SK-N-SH treated with all-trans-retinoic acid at 6 μM for 48 hours (cell line): ENCODE measurements at regions not wholly inside any gene's neighbourhood (a gene's known extent, or its start where the extent isn't known, plus 50 kb on each side); places are given as distances from the start of the nearest gene placed in this dataset.

Experiments
- ARNTL ChIP-seq: fragments of 450-650 bp; formaldehyde crosslinking; IDR thresholded peaks from 2 replicates; pipeline ENCODE4 v1.5.0; 2020; ENCODE audit warnings: low read depth, mild to moderate bottlenecking, moderate library complexity, borderline replicate concordance
- CSDC2 ChIP-seq: fragments of 250-450 bp; sonication (Bioruptor Pico); IDR thresholded peaks from 2 replicates; pipeline ENCODE4 v1.5.0; 2020; ENCODE audit warnings: mild to moderate bottlenecking, moderate library complexity
- RARB ChIP-seq: fragments of 250-450 bp; sonication (Bioruptor Pico); IDR thresholded peaks from 2 replicates; pipeline ENCODE4 v1.8.0; 2021; ENCODE audit warnings: mild to moderate bottlenecking, moderate library complexity
- TCF4 ChIP-seq: fragments of 250-450 bp; sonication (Bioruptor Pico); IDR thresholded peaks from 2 replicates; pipeline ENCODE4 v1.8.0; 2021; ENCODE audit warnings: mild to moderate bottlenecking, moderate library complexity, borderline replicate concordance
- ZFP30 ChIP-seq: fragments of 450-650 bp; formaldehyde crosslinking; IDR thresholded peaks from 2 replicates; pipeline ENCODE4 v1.5.0; 2022; ENCODE audit warnings: mild to moderate bottlenecking, moderate library complexity
- ZNF565 ChIP-seq: fragments of 450-650 bp; formaldehyde crosslinking; conservative IDR thresholded peaks from 2 replicates; pipeline ENCODE4 v1.5.0; 2020; ENCODE audit warnings: low read depth, mild to moderate bottlenecking, moderate library complexity
- TF ChIP-seq, protein P1 (sequence below): fragments of 250-450 bp; sonication (Bioruptor Pico); IDR thresholded peaks from 2 replicates; pipeline ENCODE4 v1.8.0; 2020; ENCODE audit warnings: mild to moderate bottlenecking, moderate library complexity, borderline replicate concordance
- TF ChIP-seq, protein P2 (sequence below): fragments of 250-450 bp; sonication (Bioruptor Pico); IDR thresholded peaks from 2 replicates; pipeline ENCODE4 v1.8.0; 2021; ENCODE audit warnings: low read depth, mild to moderate bottlenecking, moderate library complexity, borderline replicate concordance

DNA sequence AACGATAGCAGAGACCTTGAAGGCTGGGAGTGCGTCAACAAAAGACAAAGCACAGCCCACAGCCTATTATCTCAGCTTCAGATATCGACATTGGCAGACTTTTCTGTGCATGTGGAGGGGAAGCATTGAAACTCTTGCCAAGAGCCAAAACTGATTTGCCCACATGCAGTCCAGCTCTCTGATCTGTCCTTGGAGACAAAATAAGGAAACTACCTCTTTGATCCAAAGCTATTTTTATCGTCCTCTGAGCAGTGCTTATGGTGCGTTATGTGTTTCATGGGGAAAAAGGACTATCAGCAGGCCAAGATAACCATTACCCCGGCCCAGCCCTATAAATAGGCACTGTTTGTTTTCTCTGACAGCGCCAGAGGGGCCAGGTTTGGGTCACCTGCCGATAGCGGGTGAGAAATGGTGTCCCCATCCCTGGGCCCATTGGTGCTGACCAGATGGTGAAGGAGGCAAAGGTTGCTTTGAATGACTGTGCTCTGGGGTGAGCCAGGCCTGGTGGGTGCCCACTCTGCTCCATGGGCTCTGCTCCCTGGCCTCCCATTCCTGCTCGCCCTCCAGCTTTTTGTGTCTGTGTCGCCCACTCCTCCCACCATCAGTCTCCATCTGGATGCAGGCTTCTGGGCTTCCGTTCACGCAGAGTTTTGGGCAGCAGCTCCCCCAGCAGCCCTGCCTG lies 176.1 kb upstream of the HS6ST1 start:
- no peak for TF ChIP-seq CSDC2 (CRISPR knock-in tag)
- TF ChIP-seq ZFP30 (CRISPR knock-in tag), result no peak
- TF ChIP-seq, protein P1, sequence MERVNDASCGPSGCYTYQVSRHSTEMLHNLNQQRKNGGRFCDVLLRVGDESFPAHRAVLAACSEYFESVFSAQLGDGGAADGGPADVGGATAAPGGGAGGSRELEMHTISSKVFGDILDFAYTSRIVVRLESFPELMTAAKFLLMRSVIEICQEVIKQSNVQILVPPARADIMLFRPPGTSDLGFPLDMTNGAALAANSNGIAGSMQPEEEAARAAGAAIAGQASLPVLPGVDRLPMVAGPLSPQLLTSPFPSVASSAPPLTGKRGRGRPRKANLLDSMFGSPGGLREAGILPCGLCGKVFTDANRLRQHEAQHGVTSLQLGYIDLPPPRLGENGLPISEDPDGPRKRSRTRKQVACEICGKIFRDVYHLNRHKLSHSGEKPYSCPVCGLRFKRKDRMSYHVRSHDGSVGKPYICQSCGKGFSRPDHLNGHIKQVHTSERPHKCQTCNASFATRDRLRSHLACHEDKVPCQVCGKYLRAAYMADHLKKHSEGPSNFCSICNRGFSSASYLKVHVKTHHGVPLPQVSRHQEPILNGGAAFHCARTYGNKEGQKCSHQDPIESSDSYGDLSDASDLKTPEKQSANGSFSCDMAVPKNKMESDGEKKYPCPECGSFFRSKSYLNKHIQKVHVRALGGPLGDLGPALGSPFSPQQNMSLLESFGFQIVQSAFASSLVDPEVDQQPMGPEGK, result no peak
- TF ChIP-seq TCF4 (CRISPR knock-in tag), result no peak
- TF ChIP-seq, protein P2, sequence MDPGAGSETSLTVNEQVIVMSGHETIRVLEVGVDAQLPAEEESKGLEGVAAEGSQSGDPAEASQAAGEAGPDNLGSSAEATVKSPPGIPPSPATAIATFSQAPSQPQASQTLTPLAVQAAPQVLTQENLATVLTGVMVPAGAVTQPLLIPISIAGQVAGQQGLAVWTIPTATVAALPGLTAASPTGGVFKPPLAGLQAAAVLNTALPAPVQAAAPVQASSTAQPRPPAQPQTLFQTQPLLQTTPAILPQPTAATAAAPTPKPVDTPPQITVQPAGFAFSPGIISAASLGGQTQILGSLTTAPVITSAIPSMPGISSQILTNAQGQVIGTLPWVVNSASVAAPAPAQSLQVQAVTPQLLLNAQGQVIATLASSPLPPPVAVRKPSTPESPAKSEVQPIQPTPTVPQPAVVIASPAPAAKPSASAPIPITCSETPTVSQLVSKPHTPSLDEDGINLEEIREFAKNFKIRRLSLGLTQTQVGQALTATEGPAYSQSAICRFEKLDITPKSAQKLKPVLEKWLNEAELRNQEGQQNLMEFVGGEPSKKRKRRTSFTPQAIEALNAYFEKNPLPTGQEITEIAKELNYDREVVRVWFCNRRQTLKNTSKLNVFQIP (CRISPR knock-in tag), result no peak
- TF ChIP-seq RARB (CRISPR knock-in tag), result no peak
- no peak for TF ChIP-seq ARNTL (CRISPR knock-in tag)
- TF ChIP-seq ZNF565 (CRISPR knock-in tag), result no peak
